GM18909 (cell line): ENCODE measurements at regions not wholly inside any gene's neighbourhood (a gene's known extent, or its start where the extent isn't known, plus 50 kb on each side); places are given as distances from the start of the nearest gene placed in this dataset.

Experiments
- ATAC-seq: cut with Tn5 transposase; IDR thresholded peaks from one replicate; pipeline ENCODE4 v1.9.1; 2021; ENCODE audit warnings: mild to moderate bottlenecking; ENCODE audit not compliant: unreplicated experiment, poor library complexity

DNA sequence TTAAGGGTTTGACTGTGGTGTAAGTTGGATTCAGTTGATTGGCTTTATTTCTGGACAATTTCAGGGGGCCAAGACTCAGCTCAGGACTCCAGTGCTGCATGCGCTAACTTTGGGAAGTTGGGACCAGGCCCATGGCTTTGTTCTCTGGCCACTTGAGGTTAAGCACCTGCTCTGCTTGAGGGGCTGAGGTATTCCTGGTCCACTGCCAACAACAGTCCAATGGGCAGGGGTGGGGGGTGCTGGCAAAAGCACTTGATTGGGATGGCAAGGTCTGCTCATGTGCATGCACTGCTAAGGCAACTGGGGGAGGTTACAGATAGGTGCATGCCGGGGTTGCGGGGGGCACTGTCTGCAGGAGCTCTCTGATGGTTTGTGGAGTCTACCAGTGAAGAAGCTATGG is 52.6 kb upstream of the ASB17 start:
- ATAC-seq = no peak

DNA sequence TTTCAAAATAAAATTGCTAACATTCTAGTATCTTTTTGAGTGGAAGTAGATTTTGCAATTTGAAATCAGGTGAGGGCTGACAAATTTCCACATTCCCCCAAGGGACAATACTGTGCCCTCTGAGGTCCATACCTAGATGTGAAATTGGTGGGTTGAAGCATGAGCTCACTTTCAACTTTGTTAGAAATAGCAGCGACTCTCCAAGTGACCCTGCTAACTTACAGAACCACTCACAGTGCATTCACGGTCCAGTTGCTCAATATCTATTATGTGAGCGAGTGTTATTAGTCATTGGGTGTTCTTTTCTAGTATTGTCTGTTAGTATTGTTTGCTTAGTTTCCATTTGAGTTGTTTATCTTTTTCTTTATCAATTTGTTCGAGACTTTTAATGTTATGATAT is 53.6 kb upstream of the ASB17 start:
- peak; percentile 88 for ATAC-seq

- no peak for ATAC-seq
These were observed 54.3 kb upstream of the ASB17 start for GRCh38 chr1:75986478-75986877.

DNA sequence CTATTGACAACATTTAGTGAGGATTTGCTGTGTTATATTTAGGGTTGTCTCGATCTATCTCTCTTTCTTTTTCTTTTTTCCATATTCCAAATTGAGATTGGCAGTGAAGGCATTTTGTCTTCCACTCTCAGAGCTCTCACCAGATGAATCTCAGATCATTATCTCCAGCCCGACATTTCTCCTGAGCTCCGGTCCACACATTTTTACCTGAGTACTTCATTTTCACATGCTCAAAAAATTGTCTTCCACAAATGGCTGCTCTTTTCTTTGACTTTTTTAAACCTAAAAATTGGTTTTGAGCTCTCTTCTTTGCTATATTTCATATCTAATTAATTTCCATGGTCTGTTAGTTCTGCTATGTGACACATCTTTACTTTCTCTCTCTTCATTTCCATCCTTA is 56.9 kb upstream of the ASB17 start:
- no peak for ATAC-seq

DNA sequence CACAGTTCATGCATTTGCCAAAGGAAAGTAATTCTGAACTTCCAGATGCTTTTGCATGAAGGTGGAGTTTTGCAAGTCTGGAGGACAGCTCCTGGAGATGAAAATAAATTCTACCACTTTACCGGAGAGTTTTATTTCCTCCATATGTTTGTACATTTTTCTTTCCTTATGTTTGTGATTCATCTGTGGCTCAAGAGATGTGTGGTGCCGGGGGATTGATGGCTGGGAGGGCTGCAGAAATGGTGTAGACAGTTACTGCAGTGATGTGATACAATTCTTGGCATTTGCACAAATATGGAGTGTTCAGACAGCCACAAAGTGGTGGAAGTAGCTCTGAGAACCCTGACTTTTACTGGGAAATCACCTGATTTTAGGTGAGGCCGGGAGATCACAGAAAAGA is 58.5 kb upstream of the ASB17 start:
- ATAC-seq = no peak

- peak; percentile 90 for ATAC-seq
These were observed 59.4 kb upstream of the ASB17 start for GRCh38 chr1:75991497-75992114.

GRCh38 chr1:75992312-75992711 is 60.1 kb upstream of the ASB17 start:
- no peak for ATAC-seq

DNA sequence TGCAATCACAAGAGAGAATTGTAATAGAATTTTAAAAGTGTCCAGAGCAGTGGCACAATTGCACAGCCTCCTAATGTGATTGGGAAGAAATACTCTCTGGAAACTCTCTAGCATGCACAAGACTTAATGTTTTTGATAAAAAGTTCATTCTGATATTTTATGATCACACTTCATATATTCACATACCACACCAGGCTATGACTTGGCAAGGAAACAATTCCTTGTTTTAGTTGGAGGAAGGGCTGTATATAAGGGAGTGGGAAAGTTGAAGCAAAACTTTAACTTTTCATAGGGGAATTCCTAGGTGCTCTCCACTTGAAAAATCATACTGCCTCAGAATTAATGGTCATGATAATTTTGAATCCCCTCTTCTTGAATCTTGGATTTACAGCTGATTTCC is 61.5 kb upstream of the ASB17 start:
- no peak for ATAC-seq

DNA sequence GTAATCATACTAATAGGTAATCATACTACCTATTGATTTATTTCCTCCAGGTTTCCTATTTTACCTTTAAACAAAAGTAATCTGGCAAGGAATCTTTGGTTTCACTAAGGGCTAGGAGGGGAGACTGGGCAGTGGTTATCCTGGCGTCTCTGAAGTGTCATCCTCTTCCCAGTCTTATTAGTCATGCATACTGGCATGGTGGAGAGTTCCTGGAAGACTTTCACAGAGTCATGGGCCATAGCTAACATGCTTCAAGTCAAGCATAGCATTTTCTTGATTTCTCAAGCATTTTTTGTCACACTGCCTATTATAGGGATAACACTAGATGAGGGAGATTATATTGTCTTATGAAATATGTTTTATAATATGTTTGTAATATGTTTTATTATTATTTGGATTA is 64.0 kb upstream of the ASB17 start:
- ATAC-seq = no peak

DNA sequence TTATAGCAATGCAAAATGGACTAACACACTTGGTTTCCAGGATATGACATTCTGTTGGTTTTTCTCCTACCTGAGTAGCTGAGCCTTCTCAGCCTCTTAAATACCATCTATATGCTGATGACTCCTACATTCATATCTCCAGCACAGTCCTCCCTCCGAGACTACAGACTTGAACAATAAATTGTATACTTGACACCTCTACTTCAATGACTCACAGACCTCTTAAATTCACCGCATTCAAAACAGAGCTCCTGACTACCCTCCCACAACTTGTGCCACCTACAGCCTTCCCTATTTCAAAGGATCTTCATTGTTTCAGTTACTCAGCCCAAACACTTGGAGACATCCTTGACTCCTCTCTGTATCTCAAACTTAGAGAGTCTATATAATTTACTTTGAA is 66.8 kb upstream of the ASB17 start:
- no peak for ATAC-seq

- no peak for ATAC-seq
These were observed 70.6 kb upstream of the ST6GALNAC3 start for GRCh38 chr1:76003946-76004345.

DNA sequence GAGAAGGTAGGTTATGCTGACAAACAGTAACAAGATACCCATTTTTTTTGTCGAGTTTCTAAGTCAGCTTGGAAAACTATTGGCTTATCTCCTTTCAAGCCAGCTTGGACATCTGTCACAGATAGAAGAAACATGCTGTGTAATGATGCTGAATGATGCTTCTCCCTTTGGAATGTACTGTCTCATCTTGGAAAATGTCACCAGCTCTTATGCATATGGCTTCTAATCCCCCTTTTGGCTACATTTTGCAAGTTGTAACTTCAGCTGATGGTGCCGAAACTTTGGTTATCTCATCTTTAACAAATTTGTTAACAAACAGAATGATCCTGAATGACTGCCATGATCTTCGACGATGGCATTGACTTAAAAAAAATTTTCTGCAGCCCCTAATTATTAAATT is 68.8 kb upstream of the ST6GALNAC3 start:
- ATAC-seq = no peak

- ATAC-seq = no peak
These were observed 68.3 kb upstream of the ST6GALNAC3 start for GRCh38 chr1:76006234-76006633.

- ATAC-seq = no peak
These were observed 63.7 kb upstream of the ST6GALNAC3 start for GRCh38 chr1:76010802-76011201.

DNA sequence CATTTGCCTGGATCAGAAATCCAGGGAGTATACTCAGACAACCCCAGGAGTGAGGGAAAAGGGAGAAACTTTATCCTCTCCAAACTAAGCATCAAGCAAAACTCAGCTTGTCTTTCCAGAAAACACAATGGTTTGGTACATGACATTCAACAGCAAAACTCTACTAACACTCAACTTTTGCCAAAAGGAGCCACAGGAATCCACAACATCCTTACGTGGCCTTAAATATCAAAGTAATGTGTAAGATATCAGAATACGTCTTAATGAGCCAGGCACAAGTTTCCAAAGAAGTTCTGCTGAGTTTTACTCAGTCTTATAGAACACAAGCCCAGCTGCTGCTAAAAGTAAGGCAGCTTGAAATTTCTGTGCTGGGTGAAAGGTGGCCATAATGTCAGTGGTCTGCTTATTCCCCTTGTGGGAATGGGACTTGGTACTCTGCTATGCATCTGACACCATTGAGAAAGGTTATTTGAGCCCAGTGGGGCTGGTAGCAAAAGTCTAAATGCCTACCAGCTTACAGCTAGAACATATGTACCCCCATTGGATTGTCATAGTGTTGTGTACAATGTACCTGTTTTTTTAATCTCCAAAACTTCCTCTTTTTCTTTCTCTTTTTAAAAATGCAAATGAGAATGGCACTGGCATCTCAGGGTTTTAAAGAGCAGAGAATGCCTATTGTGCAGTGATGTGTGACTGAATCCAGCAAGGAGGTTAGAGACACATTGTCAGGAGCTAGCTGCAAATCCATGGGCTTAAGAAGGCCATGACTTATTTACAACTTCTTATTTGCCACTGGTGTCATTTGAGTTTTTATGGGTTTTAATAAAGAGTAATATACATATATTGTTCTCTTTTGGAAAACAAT is 62.0 kb upstream of the ST6GALNAC3 start:
- ATAC-seq = no peak

DNA sequence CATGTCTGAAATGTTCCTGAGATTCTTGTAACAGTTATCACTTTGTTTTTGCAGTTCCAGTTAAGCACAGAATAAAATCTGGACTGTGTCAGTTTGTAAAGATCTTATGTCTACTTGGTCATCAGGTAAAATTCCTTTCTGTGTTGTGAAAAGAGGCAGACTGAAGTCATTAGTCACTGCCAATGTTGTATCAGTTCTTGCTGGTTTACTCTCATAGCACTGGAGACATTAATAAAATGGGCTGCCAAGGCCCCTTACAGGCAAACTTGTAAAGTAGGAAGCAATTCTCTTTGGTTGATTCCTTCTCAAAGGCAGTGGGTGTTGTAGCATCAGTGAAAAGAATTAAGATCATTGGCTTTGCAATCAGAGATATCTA is 61.4 kb upstream of the ST6GALNAC3 start:
- no peak for ATAC-seq

GRCh38 chr1:76015478-76016103 is 59.0 kb upstream of the ST6GALNAC3 start:
- ATAC-seq = no peak

DNA sequence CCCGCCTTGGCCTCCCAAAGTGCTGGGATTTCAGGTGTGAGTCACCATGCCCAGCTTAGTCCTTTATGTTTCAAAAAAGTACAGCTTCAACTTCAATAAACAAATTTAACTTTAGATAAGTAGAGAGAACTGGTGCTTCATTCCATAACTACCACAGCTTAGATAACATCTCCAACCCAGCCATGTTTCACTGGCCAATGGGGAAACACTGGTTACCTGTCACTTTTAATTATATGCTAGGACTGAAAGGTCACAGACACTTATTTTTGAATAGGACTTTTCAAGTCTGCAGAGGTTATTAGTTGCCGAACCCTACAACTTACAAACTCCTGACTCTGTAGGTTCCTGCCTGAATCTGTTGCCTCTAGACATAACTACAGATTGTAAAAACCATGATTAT is 56.5 kb upstream of the ST6GALNAC3 start:
- no peak for ATAC-seq

- no peak for ATAC-seq
These were observed 52.7 kb upstream of the ST6GALNAC3 start for GRCh38 chr1:76021846-76022245.

- no peak for ATAC-seq
These were observed 50.7 kb upstream of the ST6GALNAC3 start for GRCh38 chr1:76023669-76024435.
